ENCODE measurements at regions not wholly inside any gene's neighbourhood (a gene's known extent, or its start where the extent isn't known, plus 50 kb on each side); places are given as distances from the start of the nearest gene placed in this dataset.

GRCh38 chr21:20266441-20266710, 731.8 kb upstream of the NCAM2 start:
- H3K27ac ChIP-seq, result no peak overlapping the region
- DNase-seq, result no peak
- no peak overlapping the region for H3K4me3 ChIP-seq
- ATAC-seq, result no peak
- no peak for TF ChIP-seq CTCF (IDR thresholded peaks at IDR 0.05)
- H3K4me1 ChIP-seq, result no peaks in the 10 kb centered on the region
- no peaks in the 10 kb centered on the region for H3K9me3 ChIP-seq
- no peaks in the 10 kb centered on the region for H3K27me3 ChIP-seq
- intact Hi-C loops (cut with DNase I), result no loop called here
- H3K36me3 ChIP-seq, result no peaks in the 10 kb centered on the region

- TF ChIP-seq CTCF (IDR thresholded peaks at IDR 0.05), result no peak
- no peak for DNase-seq
- Histone ChIP-seq H3K4me3 (no peak overlapping the region), H3K4me1 (no peaks in the 10 kb centered on the region), H3K27ac (no peak overlapping the region), H3K27me3 (no peaks in the 10 kb centered on the region), H3K36me3 (no peaks in the 10 kb centered on the region), H3K9me3 (no peaks in the 10 kb centered on the region)
- no peak for ATAC-seq
- intact Hi-C loops (cut with DNase I), result no loop called here
Measured at GRCh38 chr21:20270365-20271055, 727.7 kb upstream of the NCAM2 start.

GRCh38 chr21:20272791-20273362, 725.3 kb upstream of the NCAM2 start:
- no peak overlapping the region for H3K4me3 ChIP-seq
- H3K27ac ChIP-seq, result no peak overlapping the region
- DNase-seq (no peak), ATAC-seq (no peak)
- H3K36me3 ChIP-seq, result no peaks in the 10 kb centered on the region
- TF ChIP-seq CTCF (IDR thresholded peaks at IDR 0.05), result no peak
- no peaks in the 10 kb centered on the region for H3K4me1 ChIP-seq
- no peaks in the 10 kb centered on the region for H3K27me3 ChIP-seq
- no peaks in the 10 kb centered on the region for H3K9me3 ChIP-seq
- intact Hi-C loops (cut with DNase I), result no loop called here

- ATAC-seq (no peak), DNase-seq (no peak)
- TF ChIP-seq CTCF (IDR thresholded peaks at IDR 0.05), result no peak
- Histone ChIP-seq H3K9me3 (no peaks in the 10 kb centered on the region), H3K4me3 (no peak overlapping the region), H3K4me1 (no peaks in the 10 kb centered on the region), H3K27me3 (no peaks in the 10 kb centered on the region), H3K27ac (no peak overlapping the region), H3K36me3 (no peaks in the 10 kb centered on the region)
- intact Hi-C loops (cut with DNase I), result no loop called here
Measured at GRCh38 chr21:20276377-20276776, 721.8 kb upstream of the NCAM2 start.

GRCh38 chr21:20276954-20277353, 721.3 kb upstream of the NCAM2 start:
- Histone ChIP-seq H3K27ac (no peak overlapping the region), H3K4me3 (no peak overlapping the region), H3K4me1 (no peaks in the 10 kb centered on the region), H3K9me3 (no peaks in the 10 kb centered on the region), H3K36me3 (no peaks in the 10 kb centered on the region), H3K27me3 (no peaks in the 10 kb centered on the region)
- no peak for ATAC-seq
- DNase-seq, result no peak
- TF ChIP-seq CTCF (IDR thresholded peaks at IDR 0.05), result no peak
- intact Hi-C loops (cut with DNase I), result no loop called here

All from left lung (tissue), 4 donors.